ENCODE measurements at regions not wholly inside any gene's neighbourhood (a gene's known extent, or its start where the extent isn't known, plus 50 kb on each side); places are given as distances from the start of the nearest gene placed in this dataset.

DNA sequence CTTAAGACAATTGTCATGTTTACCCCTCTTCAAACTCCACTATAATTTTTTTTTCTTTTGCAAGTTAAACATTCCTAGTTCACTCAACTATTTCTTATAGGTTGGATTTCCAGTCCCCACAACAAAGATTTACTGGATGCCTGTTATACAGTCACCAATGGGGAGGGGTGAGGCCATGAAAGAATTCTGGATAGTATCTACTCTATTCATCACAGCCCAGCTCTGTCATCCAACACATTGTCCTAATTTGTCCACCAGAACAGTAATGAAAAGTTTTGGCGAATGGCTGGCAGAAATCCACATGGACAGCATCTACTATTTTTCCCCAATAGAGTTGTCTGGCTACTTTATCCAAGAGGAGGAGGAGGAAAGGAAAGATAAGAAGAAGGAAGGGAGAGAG is 192.7 kb upstream of the S100G start:
- intact Hi-C loops (cut with DNase I), result no loop called here
- H3K27ac ChIP-seq, result no peak overlapping the region
- no peaks in the 10 kb centered on the region for H3K9me3 ChIP-seq
- H3K4me3 ChIP-seq, result no peak overlapping the region
- no peaks in the 10 kb centered on the region for H3K36me3 ChIP-seq (replicated peaks in 1 of 2; ENCODE audit: insufficient read depth in 1 of 2, low read depth in 2 of 2)
- no peak for ATAC-seq
- no peak for DNase-seq
- 71 to 85% methylated on average over 1 of the region's 1 CpG for WGBS, 2 donors
- no peaks in the 10 kb centered on the region for H3K27me3 ChIP-seq
- TF ChIP-seq, protein P1, sequence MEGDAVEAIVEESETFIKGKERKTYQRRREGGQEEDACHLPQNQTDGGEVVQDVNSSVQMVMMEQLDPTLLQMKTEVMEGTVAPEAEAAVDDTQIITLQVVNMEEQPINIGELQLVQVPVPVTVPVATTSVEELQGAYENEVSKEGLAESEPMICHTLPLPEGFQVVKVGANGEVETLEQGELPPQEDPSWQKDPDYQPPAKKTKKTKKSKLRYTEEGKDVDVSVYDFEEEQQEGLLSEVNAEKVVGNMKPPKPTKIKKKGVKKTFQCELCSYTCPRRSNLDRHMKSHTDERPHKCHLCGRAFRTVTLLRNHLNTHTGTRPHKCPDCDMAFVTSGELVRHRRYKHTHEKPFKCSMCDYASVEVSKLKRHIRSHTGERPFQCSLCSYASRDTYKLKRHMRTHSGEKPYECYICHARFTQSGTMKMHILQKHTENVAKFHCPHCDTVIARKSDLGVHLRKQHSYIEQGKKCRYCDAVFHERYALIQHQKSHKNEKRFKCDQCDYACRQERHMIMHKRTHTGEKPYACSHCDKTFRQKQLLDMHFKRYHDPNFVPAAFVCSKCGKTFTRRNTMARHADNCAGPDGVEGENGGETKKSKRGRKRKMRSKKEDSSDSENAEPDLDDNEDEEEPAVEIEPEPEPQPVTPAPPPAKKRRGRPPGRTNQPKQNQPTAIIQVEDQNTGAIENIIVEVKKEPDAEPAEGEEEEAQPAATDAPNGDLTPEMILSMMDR (IDR thresholded peaks at IDR 0.05), result no peak
- TF ChIP-seq POLR2A (IDR thresholded peaks at IDR 0.05), result no peak
- no peaks in the 10 kb centered on the region for H3K4me1 ChIP-seq

DNA sequence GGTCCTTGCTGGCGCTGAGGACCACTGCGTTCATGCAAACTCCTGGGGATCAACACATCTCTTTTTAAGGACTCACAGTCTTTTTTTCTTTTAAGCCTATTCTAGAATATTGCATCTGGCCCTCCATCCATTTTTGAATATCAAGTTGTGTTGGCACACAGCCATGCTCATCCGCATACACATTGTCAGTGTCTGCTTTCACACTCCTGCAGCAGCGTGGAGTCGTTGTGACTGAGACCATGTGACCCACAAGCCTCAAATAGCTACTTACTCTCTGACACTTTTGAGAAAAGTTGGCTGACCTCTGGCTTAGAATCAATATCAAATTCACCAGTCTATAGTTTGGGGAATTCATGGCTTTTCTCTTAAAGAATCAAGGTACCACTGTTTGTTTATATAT is 191.8 kb upstream of the S100G start:
- H3K4me1 ChIP-seq, result no peaks in the 10 kb centered on the region
- no peaks in the 10 kb centered on the region for H3K36me3 ChIP-seq (replicated peaks in 1 of 2; ENCODE audit: insufficient read depth in 1 of 2, low read depth in 2 of 2)
- intact Hi-C loops (cut with DNase I), result no loop called here
- no peaks in the 10 kb centered on the region for H3K9me3 ChIP-seq
- ATAC-seq, result no peak
- no peak for TF ChIP-seq POLR2A (IDR thresholded peaks at IDR 0.05)
- TF ChIP-seq, protein P1 (IDR thresholded peaks at IDR 0.05), result no peak
- H3K4me3 ChIP-seq, result no peak overlapping the region
- H3K27me3 ChIP-seq, result no peaks in the 10 kb centered on the region
- DNase-seq, result no peak
- H3K27ac ChIP-seq, result no peak overlapping the region
- WGBS, 2 donors, result 64 to 72% methylated on average over 5 of the region's 5 CpGs

- H3K4me3 ChIP-seq, result no peak overlapping the region
- no peaks in the 10 kb centered on the region for H3K4me1 ChIP-seq
- H3K27ac ChIP-seq, result no peak overlapping the region
- DNase-seq (no peak), ATAC-seq (no peak)
- 31 to 40% methylated on average over 2 of the region's 2 CpGs for WGBS, 2 donors
- H3K36me3 ChIP-seq (replicated peaks in 1 of 2; ENCODE audit: insufficient read depth in 1 of 2, low read depth in 2 of 2), result no peaks in the 10 kb centered on the region
- H3K27me3 ChIP-seq, result no peaks in the 10 kb centered on the region
- intact Hi-C loops (cut with DNase I), result no loop called here
- TF ChIP-seq, protein P1 (IDR thresholded peaks at IDR 0.05), result no peak
- no peak for TF ChIP-seq POLR2A (IDR thresholded peaks at IDR 0.05)
- no peaks in the 10 kb centered on the region for H3K9me3 ChIP-seq
Observed at GRCh38 chrX:16459008-16459407, 190.9 kb upstream of the S100G start.

- intact Hi-C loops (cut with DNase I), result no loop called here
- Histone ChIP-seq H3K27ac (no peak overlapping the region), H3K36me3 (replicated peaks in 1 of 2; ENCODE audit: insufficient read depth in 1 of 2, low read depth in 2 of 2) (no peaks in the 10 kb centered on the region), H3K9me3 (no peaks in the 10 kb centered on the region), H3K27me3 (no peaks in the 10 kb centered on the region), H3K4me3 (no peak overlapping the region), H3K4me1 (no peaks in the 10 kb centered on the region)
- TF ChIP-seq, protein P1 (IDR thresholded peaks at IDR 0.05), result no peak
- no peak for TF ChIP-seq POLR2A (IDR thresholded peaks at IDR 0.05)
- 100% methylated on average over 1 of the region's 1 CpG for WGBS, 2 donors
- ATAC-seq, result no peak
- DNase-seq, result no peak
Observed at GRCh38 chrX:16461968-16462367, 188.0 kb upstream of the S100G start.

GRCh38 chrX:16462912-16463311 is 187.0 kb upstream of the S100G start:
- no peaks in the 10 kb centered on the region for H3K9me3 ChIP-seq
- 79 to 88% methylated on average over 5 to 6 of the region's 6 CpGs for WGBS, 2 donors
- no peak for DNase-seq
- intact Hi-C loops (cut with DNase I), result no loop called here
- H3K4me1 ChIP-seq, result no peaks in the 10 kb centered on the region
- H3K36me3 ChIP-seq (replicated peaks in 1 of 2; ENCODE audit: insufficient read depth in 1 of 2, low read depth in 2 of 2), result no peaks in the 10 kb centered on the region
- no peak for TF ChIP-seq POLR2A (IDR thresholded peaks at IDR 0.05)
- TF ChIP-seq, protein P1 (IDR thresholded peaks at IDR 0.05), result no peak
- H3K27ac ChIP-seq, result no peak overlapping the region
- H3K27me3 ChIP-seq, result no peaks in the 10 kb centered on the region
- no peak overlapping the region for H3K4me3 ChIP-seq
- no peak for ATAC-seq

Measured in body of pancreas (tissue), 4 donors.